ENCODE measurements at regions not wholly inside any gene's neighbourhood (a gene's known extent, or its start where the extent isn't known, plus 50 kb on each side); places are given as distances from the start of the nearest gene placed in this dataset.

GRCh38 chr3:117919621-117920020, 1115.0 kb downstream of the IGSF11 start:
- no peak for ATAC-seq
- intact Hi-C loops (cut with DNase I), result no loop called here
- no peak for TF ChIP-seq CTCF (IDR thresholded peaks at IDR 0.05)

GRCh38 chr3:117920253-117920898, 1114.3 kb downstream of the IGSF11 start:
- no peak for TF ChIP-seq CTCF (IDR thresholded peaks at IDR 0.05)
- H3K27ac ChIP-seq, result no peak overlapping the region
- no peak overlapping the region for H3K4me3 ChIP-seq
- no peak for DNase-seq
- no peak for ATAC-seq
- no peaks in the 10 kb centered on the region for H3K4me1 ChIP-seq
- H3K36me3 ChIP-seq, result no peaks in the 10 kb centered on the region
- H3K9me3 ChIP-seq, result no peaks in the 10 kb centered on the region
- intact Hi-C loops (cut with DNase I), result no loop called here
- no peaks in the 10 kb centered on the region for H3K27me3 ChIP-seq (ENCODE audit: low read depth)

More at GRCh38 chr3:117919621-117920020, 1115.0 kb downstream of the IGSF11 start:
- Histone ChIP-seq H3K27me3 (ENCODE audit: low read depth) (no peaks in the 10 kb centered on the region), H3K4me1 (no peaks in the 10 kb centered on the region), H3K27ac (no peak overlapping the region), H3K4me3 (no peak overlapping the region), H3K36me3 (no peaks in the 10 kb centered on the region), H3K9me3 (no peaks in the 10 kb centered on the region)
- DNase-seq, result no peak

- TF ChIP-seq CTCF (IDR thresholded peaks at IDR 0.05), result no peak
- Histone ChIP-seq H3K27ac (no peak overlapping the region), H3K36me3 (no peaks in the 10 kb centered on the region), H3K9me3 (no peaks in the 10 kb centered on the region), H3K4me3 (no peak overlapping the region), H3K27me3 (ENCODE audit: low read depth) (no peaks in the 10 kb centered on the region), H3K4me1 (no peaks in the 10 kb centered on the region)
- intact Hi-C loops (cut with DNase I), result no loop called here
- no peak for ATAC-seq
- no peak for DNase-seq
Measured at GRCh38 chr3:117921411-117921810, 1113.2 kb downstream of the IGSF11 start.

- Histone ChIP-seq H3K36me3 (no peaks in the 10 kb centered on the region), H3K9me3 (no peaks in the 10 kb centered on the region), H3K4me3 (no peak overlapping the region), H3K27me3 (ENCODE audit: low read depth) (no peaks in the 10 kb centered on the region), H3K4me1 (no peaks in the 10 kb centered on the region), H3K27ac (no peak overlapping the region)
- no peak for TF ChIP-seq CTCF (IDR thresholded peaks at IDR 0.05)
- no peak for DNase-seq
- intact Hi-C loops (cut with DNase I), result no loop called here
- ATAC-seq, result no peak
Measured at GRCh38 chr3:117922039-117922438, 1112.6 kb downstream of the IGSF11 start.

GRCh38 chr3:117926819-117927218, 1107.8 kb downstream of the IGSF11 start:
- no peak for TF ChIP-seq CTCF (IDR thresholded peaks at IDR 0.05)
- Histone ChIP-seq H3K27me3 (ENCODE audit: low read depth) (no peaks in the 10 kb centered on the region), H3K27ac (no peak overlapping the region), H3K9me3 (no peaks in the 10 kb centered on the region), H3K4me1 (no peaks in the 10 kb centered on the region), H3K4me3 (no peak overlapping the region), H3K36me3 (no peaks in the 10 kb centered on the region)
- intact Hi-C loops (cut with DNase I), result no loop called here
- ATAC-seq (no peak), DNase-seq (no peak)

Data from lower lobe of right lung (tissue), 2 donors.